Tibial artery (tissue), 4 donors: ENCODE measurements at regions not wholly inside any gene's neighbourhood (a gene's known extent, or its start where the extent isn't known, plus 50 kb on each side); places are given as distances from the start of the nearest gene placed in this dataset.

ENCODE experiments used
- DNase-seq, 2 donors: peaks; one replicate each; pipeline ENCODE4 v3.0.0-alpha.2; 2019
- H3K27ac ChIP-seq, 2 donors: fragments of 200-600 bp; sonication (generic) in 1 of 2; 1 replicate in 1 of 2; 2 replicates in 1 of 2; pipeline ENCODE4 v1.5.1; 2018 to 2019; ENCODE audit warnings: mild to moderate bottlenecking in 1 of 2
- H3K27me3 ChIP-seq, 2 donors: fragments of 200-600 bp; sonication (generic) in 1 of 2; one replicate each; pipeline versions ENCODE4 v1.5.1 to v1.6.0; 2016 to 2019
- H3K36me3 ChIP-seq, 3 donors: fragments of 200-600 bp; sonication (generic) in 2 of 3; one replicate each; pipeline ENCODE4 v1.5.1; 2016 to 2019; ENCODE audit warnings: mild to moderate bottlenecking in 2 of 3
- H3K4me1 ChIP-seq, 4 donors: fragments of 200-600 bp; sonication (generic) in 2 of 4; 1 replicate in 3 of 4; 2 replicates in 1 of 4; pipeline ENCODE4 v1.5.1; 2016 to 2019
- H3K4me3 ChIP-seq, 2 donors: fragments of 200-600 bp; sonication (generic) in 1 of 2; 1 replicate in 1 of 2; 2 replicates in 1 of 2; pipeline ENCODE4 v1.5.1; 2018 to 2019; ENCODE audit warnings: mild to moderate bottlenecking in 2 of 2
- H3K9me3 ChIP-seq, 3 donors: fragments of 200-600 bp; sonication (generic) in 1 of 3; one replicate each; pipeline ENCODE4 v1.5.1; 2016 to 2019
- CTCF ChIP-seq, 2 experiments: fragments of 200-600 bp in 1 of 2; fragments of 450-650 bp in 1 of 2; IDR thresholded peaks; one replicate each; pipeline ENCODE4 v1.5.1; 2017 to 2019; ENCODE audit warnings: antibody characterized with exemption in 2 of 2, mild to moderate bottlenecking in 1 of 2, moderate library complexity in 1 of 2
- intact Hi-C: fragments of 100-400 bp; cut with DNase I; formaldehyde crosslinking; loops from one replicate; pipeline ENCODE4 v1.15.0; 2023; ENCODE audit warnings: low total_unique reads

- no peak for DNase-seq
- H3K36me3 ChIP-seq = no peaks in the 10 kb centered on the region
- H3K4me3 ChIP-seq = no peak overlapping the region
- peaks cover 0 to 11% (median 0%) of the 10 kb centered on the region in 4 donors for H3K4me1 ChIP-seq
- H3K27ac ChIP-seq = no peak overlapping the region
- intact Hi-C loops = no loop called here
- H3K27me3 ChIP-seq = no peaks in the 10 kb centered on the region
- no peaks in the 10 kb centered on the region for H3K9me3 ChIP-seq
- no peak for TF ChIP-seq CTCF (IDR thresholded peaks at IDR 0.05)
These were observed 100.0 kb downstream of the ACTBL2 start for GRCh38 chr5:57382655-57383054.

- Histone ChIP-seq H3K9me3 (no peaks in the 10 kb centered on the region), H3K27me3 (no peaks in the 10 kb centered on the region), H3K36me3 (no peaks in the 10 kb centered on the region), H3K4me1 (no peaks in the 10 kb centered on the region), H3K4me3 (no peak overlapping the region), H3K27ac (no peak overlapping the region)
- intact Hi-C loops = no loop called here
- no peak for TF ChIP-seq CTCF (IDR thresholded peaks at IDR 0.05)
- DNase-seq = no peak
These were observed 112.2 kb downstream of the ACTBL2 start for GRCh38 chr5:57370376-57370775.

GRCh38 chr5:57368010-57368409 lies 114.6 kb downstream of the ACTBL2 start:
- H3K4me1 ChIP-seq = no peaks in the 10 kb centered on the region
- DNase-seq = no peak
- H3K27me3 ChIP-seq = no peaks in the 10 kb centered on the region
- TF ChIP-seq CTCF (IDR thresholded peaks at IDR 0.05) = no peak
- H3K4me3 ChIP-seq = no peak overlapping the region
- no peaks in the 10 kb centered on the region for H3K36me3 ChIP-seq
- no peaks in the 10 kb centered on the region for H3K9me3 ChIP-seq
- intact Hi-C loops = no loop called here
- no peak overlapping the region for H3K27ac ChIP-seq

- H3K27me3 ChIP-seq = no peaks in the 10 kb centered on the region
- DNase-seq = no peak
- no peak overlapping the region for H3K4me3 ChIP-seq
- intact Hi-C loops = no loop called here
- no peak for TF ChIP-seq CTCF (IDR thresholded peaks at IDR 0.05)
- H3K9me3 ChIP-seq = no peaks in the 10 kb centered on the region
- no peak overlapping the region for H3K27ac ChIP-seq
- H3K36me3 ChIP-seq = no peaks in the 10 kb centered on the region
- no peaks in the 10 kb centered on the region for H3K4me1 ChIP-seq
These were observed 115.9 kb downstream of the ACTBL2 start for GRCh38 chr5:57366744-57367143.

- intact Hi-C loops = no loop called here
- no peak overlapping the region for H3K27ac ChIP-seq
- no peaks in the 10 kb centered on the region for H3K9me3 ChIP-seq
- H3K27me3 ChIP-seq = no peaks in the 10 kb centered on the region
- H3K36me3 ChIP-seq = no peaks in the 10 kb centered on the region
- TF ChIP-seq CTCF (IDR thresholded peaks at IDR 0.05) = no peak
- H3K4me3 ChIP-seq = no peak overlapping the region
- no peaks in the 10 kb centered on the region for H3K4me1 ChIP-seq
- no peak for DNase-seq
These were observed 119.7 kb downstream of the ACTBL2 start for GRCh38 chr5:57362951-57363350.

GRCh38 chr5:57360871-57361270 lies 121.7 kb downstream of the ACTBL2 start:
- Histone ChIP-seq H3K4me1 (no peaks in the 10 kb centered on the region), H3K9me3 (no peaks in the 10 kb centered on the region), H3K27ac (no peak overlapping the region), H3K4me3 (no peak overlapping the region), H3K27me3 (no peaks in the 10 kb centered on the region), H3K36me3 (no peaks in the 10 kb centered on the region)
- intact Hi-C loops = no loop called here
- DNase-seq = no peak
- no peak for TF ChIP-seq CTCF (IDR thresholded peaks at IDR 0.05)
